ENCODE measurements at regions not wholly inside any gene's neighbourhood (a gene's known extent, or its start where the extent isn't known, plus 50 kb on each side); places are given as distances from the start of the nearest gene placed in this dataset.

DNA sequence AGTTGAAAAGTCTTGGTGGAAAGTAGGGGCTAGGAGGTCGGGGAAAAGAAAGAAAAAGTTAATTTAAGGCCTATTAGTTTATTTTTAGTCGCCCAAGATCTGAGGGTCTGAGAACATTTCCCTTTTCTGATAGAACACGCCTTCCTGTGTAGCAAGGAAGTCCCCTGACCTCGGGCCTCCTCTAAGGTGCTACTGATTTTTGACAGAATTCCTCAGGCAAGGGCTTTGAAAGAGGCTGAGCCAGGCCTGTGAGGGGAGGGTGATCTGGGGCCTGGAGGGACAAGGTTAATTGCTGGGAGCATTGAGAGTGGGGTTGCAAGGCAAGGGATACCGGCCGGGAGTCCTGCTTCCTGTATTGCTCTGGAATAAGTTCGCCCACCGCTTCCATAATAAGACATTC lies 131.4 kb upstream of the MYCN start:
- Histone ChIP-seq H3K4me3 (no peak overlapping the region), H3K36me3 (no peaks in the 10 kb centered on the region), H3K4me1 (no peaks in the 10 kb centered on the region), H3K27me3 (no peaks in the 10 kb centered on the region), H3K9me3 (no peaks in the 10 kb centered on the region), H3K27ac (no peak overlapping the region)
- no peak for DNase-seq
- TF ChIP-seq POLR2A (IDR thresholded peaks at IDR 0.05), result no peak
- TF ChIP-seq, protein P1, sequence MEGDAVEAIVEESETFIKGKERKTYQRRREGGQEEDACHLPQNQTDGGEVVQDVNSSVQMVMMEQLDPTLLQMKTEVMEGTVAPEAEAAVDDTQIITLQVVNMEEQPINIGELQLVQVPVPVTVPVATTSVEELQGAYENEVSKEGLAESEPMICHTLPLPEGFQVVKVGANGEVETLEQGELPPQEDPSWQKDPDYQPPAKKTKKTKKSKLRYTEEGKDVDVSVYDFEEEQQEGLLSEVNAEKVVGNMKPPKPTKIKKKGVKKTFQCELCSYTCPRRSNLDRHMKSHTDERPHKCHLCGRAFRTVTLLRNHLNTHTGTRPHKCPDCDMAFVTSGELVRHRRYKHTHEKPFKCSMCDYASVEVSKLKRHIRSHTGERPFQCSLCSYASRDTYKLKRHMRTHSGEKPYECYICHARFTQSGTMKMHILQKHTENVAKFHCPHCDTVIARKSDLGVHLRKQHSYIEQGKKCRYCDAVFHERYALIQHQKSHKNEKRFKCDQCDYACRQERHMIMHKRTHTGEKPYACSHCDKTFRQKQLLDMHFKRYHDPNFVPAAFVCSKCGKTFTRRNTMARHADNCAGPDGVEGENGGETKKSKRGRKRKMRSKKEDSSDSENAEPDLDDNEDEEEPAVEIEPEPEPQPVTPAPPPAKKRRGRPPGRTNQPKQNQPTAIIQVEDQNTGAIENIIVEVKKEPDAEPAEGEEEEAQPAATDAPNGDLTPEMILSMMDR (IDR thresholded peaks at IDR 0.05), result no peak

DNA sequence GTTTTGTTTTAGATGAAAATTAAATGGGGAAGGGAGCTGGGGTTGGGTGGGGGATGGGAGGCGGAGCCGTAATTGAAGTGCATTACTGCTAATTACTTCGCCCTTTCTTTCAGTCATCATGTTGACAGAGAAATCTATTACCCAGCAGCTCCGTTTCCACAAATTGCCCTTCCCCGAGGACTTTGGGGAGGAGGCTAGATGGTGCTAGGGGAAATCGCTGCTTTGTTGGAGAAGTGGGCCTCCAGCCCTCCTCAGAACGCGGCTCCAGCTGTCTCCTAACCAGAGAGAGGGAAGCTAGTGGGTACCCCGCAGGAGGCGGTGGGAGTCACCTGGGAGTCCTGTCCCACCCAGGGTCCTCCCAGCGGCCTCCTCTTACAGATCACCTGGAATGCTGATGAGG lies 130.9 kb upstream of the MYCN start:
- TF ChIP-seq POLR2A (IDR thresholded peaks at IDR 0.05), result no peak
- TF ChIP-seq, protein P1 (IDR thresholded peaks at IDR 0.05), result no peak

DNA sequence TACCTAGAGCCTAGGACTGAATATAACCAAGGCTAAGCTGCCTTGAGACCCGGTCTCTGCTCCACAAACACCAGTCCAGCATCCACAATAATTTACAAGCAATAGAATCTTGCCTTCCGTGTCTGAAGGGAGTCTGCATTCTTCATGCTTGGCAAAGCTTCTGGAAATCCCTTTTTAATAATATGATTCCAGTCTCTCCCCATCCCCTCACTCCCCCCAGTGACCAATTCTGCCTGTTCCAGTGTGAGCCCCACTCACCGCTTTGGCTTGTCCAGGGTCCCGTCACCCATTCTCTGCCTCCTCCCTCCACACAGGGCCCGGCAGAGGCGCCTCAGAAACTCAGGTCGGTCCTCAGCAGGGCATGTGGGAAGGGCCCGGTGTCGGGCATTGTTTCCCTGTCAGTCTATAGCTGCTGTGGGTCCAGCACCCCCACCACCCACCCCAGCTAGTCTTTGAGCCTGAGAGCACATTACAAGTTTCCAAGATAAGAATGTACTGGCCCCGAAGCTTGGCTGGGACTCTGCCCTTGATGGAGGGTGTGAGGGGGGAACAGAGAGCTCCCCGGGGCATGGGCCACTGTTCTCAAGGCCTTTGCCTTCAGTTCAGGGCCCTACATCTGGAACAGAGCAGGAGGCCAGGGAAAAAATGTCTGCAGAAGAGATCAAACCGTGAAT lies 129.7 kb upstream of the MYCN start:
- no peaks in the 10 kb centered on the region for H3K36me3 ChIP-seq
- no peak overlapping the region for H3K27ac ChIP-seq
- H3K4me3 ChIP-seq, result no peak overlapping the region
- TF ChIP-seq POLR2A (IDR thresholded peaks at IDR 0.05), result no peak
- DNase-seq, result no peak
- H3K9me3 ChIP-seq, result no peaks in the 10 kb centered on the region
- H3K4me1 ChIP-seq, result no peaks in the 10 kb centered on the region
- no peaks in the 10 kb centered on the region for H3K27me3 ChIP-seq

More for the DNA sequence above, 130.9 kb upstream of the MYCN start:
- Histone ChIP-seq H3K27me3 (no peaks in the 10 kb centered on the region), H3K36me3 (no peaks in the 10 kb centered on the region), H3K9me3 (no peaks in the 10 kb centered on the region), H3K27ac (no peak overlapping the region), H3K4me3 (no peak overlapping the region), H3K4me1 (no peaks in the 10 kb centered on the region)
- DNase-seq, result no peak

DNA sequence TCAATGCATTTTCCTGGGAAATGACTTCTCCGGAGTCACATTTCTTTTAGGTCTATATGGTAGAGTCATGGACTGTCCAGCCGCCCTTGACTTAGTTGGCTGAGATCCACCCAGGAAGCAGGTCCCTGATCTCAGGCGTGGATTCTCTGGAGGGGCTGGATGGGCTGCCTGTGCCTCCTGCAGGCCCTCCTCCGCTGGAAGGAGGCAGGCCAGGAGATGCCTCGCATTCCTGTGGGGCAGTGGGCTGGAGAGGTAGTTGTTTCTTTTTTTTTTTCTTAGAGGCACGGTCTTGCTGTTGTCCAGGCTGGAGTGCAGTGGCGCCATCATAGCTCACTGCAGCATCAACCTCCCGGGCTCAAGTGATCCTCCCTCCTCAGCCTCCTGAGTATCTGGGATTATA lies 129.0 kb upstream of the MYCN start:
- no peaks in the 10 kb centered on the region for H3K27me3 ChIP-seq
- no peaks in the 10 kb centered on the region for H3K9me3 ChIP-seq
- H3K4me1 ChIP-seq, result no peaks in the 10 kb centered on the region
- TF ChIP-seq, protein P1 (IDR thresholded peaks at IDR 0.05), result no peak
- no peak for TF ChIP-seq POLR2A (IDR thresholded peaks at IDR 0.05)
- no peak for DNase-seq
- H3K36me3 ChIP-seq, result no peaks in the 10 kb centered on the region
- no peak overlapping the region for H3K4me3 ChIP-seq
- no peak overlapping the region for H3K27ac ChIP-seq

DNA sequence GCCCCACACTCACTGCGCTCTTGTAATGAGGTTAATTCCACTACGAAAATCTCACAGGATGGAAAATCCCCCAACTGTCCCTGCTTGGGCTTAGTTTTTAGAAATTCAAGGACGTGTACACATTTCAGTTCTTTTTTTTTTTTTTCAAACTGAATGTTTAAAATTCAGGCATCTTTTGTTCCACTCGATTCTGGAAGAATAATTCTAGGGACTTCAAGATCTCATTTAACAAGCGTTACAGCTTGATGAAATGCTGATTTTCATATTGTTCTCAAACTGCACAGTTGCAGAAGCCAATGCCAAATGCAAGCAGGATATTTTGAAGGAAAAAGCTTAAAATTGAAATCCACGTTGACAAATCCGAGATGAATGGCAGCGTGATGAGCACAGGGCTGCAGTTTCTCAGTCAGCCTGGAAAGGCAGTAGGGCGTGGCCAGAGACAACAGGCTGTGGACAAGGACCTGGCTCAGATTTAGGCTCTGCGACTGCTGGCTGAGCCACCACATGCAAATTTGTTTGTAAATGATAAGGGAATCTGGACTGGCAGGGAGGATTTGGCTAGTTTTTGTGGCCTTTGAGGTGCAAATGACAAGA lies 128.1 kb upstream of the MYCN start:
- Histone ChIP-seq H3K4me3 (no peak overlapping the region), H3K27me3 (no peaks in the 10 kb centered on the region), H3K4me1 (no peaks in the 10 kb centered on the region), H3K27ac (no peak overlapping the region), H3K9me3 (no peaks in the 10 kb centered on the region), H3K36me3 (no peaks in the 10 kb centered on the region)
- TF ChIP-seq, protein P1 (IDR thresholded peaks at IDR 0.05), result no peak
- no peak for TF ChIP-seq POLR2A (IDR thresholded peaks at IDR 0.05)
- no peak for DNase-seq

DNA sequence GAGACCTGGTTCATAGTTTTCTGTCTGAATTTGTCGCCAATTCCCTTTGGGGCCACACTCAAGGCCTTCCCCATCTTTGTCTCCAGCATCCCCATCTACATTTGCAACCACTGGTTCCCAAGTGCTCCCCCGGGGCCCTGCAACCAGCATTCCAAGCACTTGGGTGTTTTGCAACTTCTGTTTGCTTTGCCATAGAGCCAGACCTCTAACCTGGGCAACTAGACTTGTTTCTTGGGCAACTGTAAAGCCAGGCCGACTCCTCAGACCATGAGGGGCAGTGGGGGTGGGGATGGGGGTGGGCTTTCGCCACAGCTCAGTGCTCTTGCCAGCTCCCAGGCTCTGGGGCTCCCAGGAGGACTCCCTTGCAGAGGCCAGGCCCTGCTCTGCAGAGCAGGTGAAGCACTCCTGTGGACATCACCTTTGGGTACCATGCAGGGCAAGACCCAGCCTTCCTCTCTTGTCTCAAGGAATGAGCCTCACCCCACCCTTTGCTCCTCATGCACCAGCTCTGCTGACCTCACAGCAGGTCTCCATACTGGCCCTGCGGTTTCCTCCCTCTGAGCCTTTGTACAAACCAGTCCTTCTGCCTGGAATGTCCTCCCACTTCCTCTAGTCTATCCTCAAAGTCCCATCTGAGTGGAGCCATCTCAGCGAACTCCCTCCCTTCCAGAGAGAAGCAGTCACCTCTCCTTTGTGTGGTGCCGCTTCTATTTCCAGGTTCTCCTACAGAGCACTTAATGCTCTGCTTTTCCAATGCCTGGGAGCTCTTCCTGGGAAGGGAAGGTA lies 126.7 kb upstream of the MYCN start:
- Histone ChIP-seq H3K27ac (no peak overlapping the region), H3K9me3 (no peaks in the 10 kb centered on the region), H3K27me3 (no peaks in the 10 kb centered on the region), H3K36me3 (no peaks in the 10 kb centered on the region), H3K4me3 (no peak overlapping the region), H3K4me1 (no peaks in the 10 kb centered on the region)
- TF ChIP-seq, protein P1 (IDR thresholded peaks at IDR 0.05), result no peak
- no peak for TF ChIP-seq POLR2A (IDR thresholded peaks at IDR 0.05)
- no peak for DNase-seq

Measured in Peyer's patch (tissue), 4 donors.